Stimulated activated CD8-positive, alpha-beta memory T cell treated with anti-CD3 and anti-CD28 coated beads, Interleukin-12 subunit alpha, Interleukin-12 subunit beta, amount 100 ng/mL, for 4 hours (primary cell): ENCODE measurements at regions not wholly inside any gene's neighbourhood (a gene's known extent, or its start where the extent isn't known, plus 50 kb on each side); places are given as distances from the start of the nearest gene placed in this dataset.

Experiments used
- DNase-seq: peaks from one replicate; pipeline ENCODE4 v3.0.0-alpha.2; 2020; ENCODE audit warnings: low read depth

DNA sequence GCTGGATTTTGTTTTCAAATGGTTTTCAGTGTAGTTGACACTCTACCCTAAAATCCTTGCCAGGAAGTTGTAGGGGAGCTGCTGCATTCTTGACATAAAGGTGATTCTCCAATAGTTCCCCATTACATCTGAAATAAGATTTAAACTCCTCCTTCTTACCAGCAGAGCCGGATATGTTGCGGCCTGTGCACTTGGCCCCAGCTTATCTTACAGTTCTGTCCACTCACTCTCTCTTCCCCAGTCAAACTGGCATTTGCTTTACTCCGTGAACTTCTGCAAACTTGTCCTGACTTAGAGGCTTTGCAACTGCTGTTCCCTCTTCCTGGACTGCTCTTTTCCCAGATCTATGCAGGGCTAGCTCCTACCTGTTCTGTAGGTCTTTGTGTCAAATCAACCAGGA lies 929.5 kb downstream of the VRK1 start:
- no peak for DNase-seq

DNA sequence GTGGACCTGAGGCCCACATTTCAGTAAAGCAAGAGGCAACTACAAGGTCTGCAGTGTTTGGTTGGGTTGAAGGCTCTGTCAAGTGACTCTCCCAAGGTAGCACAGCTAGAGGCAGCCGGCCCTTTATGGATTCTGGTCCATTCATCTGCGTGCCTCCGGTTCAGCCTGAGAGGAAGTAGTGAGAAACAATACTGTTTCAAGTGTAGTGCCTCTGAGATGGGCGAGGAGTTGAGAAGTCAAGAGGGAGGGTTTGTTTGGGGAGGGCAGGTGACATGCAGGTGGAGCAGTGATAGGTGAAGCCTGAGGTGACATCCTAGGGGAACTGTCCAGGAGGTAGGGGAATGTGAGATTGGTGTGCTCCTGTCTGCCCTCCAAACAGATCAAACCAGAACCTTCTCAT lies 933.5 kb downstream of the VRK1 start:
- DNase-seq = no peak

DNA sequence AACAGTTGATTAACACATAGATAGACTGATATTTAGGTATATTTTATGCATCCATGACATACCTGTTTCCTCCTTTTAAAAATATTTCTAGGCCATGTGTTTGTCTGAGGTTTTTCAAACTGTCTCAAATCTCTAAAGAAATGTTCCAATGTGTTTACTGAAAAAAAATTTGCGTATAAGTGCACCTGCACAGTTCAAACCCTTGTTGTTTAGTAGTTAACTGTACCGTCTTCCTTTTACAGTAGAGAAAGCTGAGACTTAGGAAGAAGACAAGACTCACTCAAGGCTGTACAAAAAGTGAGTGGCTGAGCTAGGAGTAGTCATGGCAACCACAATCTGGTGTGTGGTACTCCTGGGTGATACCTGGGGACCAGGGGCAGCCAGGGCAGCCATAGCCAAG lies 934.6 kb downstream of the VRK1 start:
- no peak for DNase-seq

DNA sequence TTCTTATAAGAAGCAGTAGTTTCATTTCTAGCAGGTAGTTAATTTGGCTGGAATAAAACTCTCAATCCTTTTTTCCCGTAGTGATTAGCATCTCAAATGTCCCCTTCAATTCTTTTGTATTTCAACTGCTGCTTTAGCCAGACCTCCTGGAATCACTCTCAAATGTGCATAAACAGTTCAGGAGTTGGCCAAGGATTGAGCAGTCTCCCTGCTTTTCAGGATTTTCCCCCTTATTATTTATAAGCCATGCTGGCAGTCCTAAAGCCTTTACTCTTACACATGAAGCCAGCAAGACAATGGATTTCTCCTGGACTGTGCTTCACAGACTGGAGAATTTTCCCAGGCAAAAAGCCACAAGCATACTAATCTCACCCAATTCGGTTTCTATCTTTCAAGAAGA lies 950.1 kb downstream of the VRK1 start:
- DNase-seq = no peak

DNA sequence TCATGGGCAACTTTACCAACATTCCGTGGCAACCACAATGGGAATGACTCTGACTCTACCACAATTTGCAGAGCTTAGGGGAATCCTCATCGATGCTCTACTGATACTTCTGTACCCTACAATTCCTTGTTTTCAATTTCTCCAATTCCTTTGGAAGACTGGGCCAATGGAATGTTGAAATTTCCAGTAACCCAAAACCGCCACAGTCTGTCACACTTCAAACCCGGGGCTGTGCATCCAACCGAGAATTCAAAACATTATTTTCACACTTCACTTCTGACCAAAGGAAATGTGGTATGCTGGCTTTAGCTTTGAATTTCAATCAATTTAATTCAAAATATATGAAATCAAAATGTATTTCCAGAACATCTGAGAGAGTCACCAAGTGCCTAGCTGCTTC lies 951.4 kb downstream of the VRK1 start:
- no peak for DNase-seq

DNA sequence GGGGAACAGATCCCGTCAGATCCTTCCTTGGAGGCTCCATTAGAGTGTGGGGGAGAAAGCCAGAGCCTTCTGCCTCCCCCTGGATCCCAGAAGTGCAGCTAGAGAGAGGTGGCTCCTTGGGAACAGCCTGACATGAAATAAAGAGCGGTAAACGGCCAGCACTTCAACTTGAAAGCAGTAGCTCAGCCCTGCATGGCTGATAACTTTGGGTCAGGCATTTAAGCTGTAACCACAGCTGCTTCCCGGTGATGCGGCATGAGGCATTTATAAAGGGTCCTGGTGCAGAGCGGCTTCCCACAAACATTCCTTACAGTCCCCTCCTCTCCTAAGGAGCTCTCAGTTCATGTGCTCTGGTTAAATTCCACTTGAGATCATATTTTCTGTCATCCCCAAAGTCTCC lies 960.3 kb downstream of the VRK1 start:
- DNase-seq = no peak

DNA sequence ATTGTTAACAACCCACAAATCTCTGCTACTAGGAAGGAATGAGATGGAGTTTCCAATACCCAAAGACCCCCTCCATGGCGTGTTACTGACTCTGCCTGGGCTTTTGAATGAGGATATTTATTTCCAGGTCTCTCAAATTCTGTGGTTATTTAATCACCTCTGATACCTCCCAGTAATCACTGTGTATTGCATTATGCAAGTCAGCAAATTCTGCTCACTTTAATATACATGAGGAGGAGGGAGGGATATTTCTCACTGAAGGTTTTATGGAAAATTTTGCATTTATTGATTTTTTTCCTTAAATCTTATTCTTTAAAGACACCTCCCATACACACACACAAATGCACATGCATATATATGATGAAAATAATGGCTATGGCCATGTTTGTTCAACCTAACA lies 962.9 kb downstream of the VRK1 start:
- DNase-seq = no peak

DNA sequence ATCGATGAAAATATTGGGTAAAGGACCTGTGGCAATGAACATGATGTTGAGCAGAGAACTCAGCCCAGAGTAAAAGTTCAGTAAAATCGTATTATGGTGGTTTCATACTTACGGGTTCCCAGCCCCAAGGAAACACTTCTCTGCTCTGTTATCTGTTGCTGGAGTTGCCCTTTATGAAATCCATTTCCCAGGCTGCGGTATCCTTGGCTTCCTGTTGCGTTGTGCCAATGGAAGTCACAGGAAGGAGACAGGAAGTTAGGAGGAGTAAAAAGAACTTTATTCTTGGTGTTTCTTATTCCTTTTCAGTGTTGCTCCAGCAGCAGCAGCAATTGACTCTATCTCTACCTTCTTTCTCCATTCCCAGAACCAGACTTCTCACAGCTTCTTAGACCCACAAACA lies 965.2 kb downstream of the VRK1 start:
- DNase-seq = no peak

DNA sequence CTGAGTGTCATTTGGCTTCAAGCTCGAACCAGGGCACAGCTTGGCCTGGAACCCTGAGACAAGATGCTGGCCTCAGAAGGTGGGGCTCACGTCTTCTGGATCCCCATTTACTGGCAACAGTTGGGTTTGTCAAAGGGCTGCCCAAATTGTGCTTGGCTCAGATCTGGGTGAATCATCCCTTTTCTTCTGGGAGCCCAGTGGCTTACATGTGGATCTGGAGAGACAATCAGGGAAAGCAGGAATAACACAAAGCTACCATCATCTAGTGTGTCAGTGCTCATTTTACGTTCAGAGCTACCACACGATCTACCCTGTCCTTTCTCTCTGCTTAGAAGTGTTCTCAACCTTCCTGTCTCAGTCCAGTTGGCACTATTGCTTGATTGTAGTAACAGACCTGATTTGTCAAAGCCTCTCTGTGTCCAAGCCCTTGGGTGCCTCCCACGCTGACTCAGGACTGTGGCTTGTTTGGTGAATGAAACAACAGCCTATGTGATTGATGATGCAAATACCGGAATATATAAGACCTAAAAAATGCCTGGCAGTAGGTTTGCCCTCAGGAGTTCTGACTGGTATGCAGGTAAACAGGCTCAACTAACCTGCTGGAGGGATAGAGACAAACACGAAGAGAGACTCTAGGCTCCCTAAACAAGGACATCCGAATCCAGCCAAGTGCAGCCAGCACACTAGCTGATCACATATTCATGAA lies 974.3 kb downstream of the VRK1 start:
- DNase-seq = no peak

DNA sequence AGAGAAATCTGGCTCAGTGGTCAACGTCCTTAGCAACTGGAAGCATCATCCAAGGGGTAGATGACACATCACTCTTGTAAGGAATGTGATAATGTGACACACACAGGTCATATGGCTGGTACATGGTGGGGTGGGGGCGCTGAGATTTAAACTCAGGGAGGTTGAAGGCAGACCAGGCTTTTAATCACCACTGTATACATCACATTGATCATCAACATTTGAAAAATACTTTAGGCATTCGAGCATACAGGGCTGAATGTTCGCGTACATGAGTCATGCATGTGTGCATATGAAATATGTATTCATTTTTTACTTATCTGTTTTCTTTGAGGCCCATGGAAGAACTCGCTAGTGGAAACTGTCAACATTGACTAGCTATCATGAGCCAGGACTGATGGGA lies 976.4 kb downstream of the VRK1 start:
- no peak for DNase-seq

DNA sequence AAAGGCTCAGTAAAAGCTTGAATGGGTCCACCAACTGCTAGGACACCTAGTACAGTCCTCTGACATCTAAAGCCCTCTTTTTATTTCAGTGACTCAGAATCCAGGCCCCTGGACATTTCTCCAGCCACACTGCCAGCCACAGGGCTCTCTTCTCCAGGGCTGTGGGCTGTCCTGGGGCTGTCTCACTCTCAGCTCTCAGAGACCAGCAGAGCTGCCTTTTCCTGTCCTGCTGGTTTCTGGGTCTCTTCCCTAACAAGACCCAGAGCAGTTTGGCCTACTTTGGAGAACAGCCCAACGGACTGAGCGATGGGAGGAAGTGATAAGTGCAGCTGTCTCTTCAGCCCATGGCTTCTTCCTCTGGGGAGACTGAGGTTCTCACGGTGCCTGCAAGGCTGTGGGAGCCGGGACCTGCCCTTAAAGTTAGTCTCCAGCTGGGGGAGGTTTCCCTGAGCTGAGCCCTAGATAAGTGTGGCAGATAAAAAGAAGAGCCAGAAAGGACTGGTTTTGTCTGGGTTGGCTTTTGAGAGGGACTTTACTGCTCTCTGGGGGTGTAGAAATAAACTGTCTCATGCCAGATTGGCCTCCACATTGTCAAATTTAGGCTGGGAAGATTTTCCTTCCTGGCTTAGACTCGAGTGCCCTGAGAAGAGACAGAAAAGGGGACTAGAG lies 979.8 kb downstream of the VRK1 start:
- no peak for DNase-seq

DNA sequence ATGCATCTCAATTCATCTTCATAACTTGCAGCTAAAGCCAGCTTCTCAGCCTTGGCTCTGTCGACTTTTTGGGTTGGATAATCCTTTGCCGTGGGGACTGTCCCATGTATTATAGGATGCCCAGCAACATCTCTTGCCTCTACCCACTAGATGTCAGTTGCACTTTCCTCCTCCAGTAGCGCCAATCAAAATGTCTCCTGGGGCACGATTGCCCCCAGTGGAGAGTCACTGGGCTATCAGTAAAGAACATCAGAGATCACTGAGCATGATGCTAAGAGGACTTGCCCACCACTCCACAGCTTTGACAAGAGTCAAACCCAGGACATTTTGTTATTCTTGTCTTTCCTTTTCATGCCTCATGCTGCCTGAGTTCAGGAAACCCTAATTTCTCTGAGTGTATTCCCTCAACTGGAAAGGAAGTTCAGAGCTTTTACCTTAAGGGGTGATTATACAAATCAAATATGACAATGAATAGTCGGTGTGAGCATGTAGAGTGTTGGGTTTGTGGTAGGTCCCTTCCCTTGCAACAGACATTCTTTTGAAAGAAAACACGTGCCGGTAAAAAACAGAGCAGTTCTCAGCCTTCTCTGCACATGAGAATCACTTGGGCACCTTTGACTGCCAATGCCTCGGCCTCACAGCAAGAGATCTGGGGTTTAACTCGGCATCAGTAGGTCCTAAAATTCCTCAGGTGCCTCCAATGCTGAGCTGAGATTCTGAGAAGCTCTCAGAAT lies 980.6 kb downstream of the VRK1 start:
- DNase-seq = no peak

DNA sequence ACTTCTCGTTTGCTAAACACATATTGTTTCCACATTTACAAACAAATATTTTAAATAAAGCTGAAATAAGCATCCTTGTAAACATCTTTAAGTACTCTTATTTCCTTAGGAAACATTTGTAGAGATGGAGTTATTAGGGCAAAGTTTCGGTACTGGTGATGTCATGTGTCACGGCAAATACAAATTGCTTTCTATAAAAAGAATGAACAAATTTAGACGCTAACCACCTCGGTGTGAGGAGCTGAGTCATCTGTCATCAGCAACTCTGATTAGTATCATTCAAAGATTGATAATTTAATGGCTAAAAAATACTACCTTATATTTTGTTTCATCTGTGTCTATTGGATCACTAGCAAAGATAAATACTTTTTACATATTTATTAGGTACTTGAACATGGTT lies 982.0 kb downstream of the VRK1 start:
- DNase-seq = no peak

DNA sequence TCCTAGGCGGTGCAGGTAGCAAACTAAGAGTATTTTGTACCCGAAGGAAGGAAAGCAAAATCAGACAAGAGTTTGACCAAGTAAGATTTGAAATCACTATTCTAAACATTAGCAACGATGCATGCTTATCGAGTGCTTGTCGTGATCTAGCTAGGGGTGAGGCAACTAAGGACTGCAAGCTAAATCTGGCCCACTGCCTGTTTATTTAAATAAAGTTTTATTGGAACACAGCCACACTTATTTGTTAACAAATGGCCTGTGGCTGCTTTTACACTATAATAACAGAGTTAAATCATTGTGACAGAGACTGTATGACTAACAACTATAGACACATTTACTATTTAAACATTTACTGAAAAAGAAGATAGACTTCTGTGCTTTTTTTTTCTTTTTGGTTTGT lies 983.6 kb downstream of the VRK1 start:
- no peak for DNase-seq

DNA sequence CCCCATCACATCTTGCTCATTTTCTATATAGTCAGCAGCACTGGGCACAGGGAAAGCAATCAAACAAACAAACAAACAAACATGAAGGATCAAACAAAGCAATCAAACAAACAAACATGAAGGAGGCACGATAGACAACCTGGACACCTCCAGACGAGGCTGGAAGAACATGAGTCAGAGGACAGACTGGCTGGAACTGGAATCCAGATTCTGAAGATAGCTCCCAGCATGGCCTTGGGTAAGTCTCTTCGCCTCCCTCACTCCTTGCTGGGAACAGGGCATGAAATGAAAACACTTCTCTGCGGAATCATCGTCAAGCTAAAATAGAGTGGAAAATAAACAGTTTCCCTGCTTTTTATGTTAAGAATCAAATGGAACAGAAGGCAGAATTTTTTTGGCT lies 984.8 kb downstream of the VRK1 start:
- DNase-seq = no peak

DNA sequence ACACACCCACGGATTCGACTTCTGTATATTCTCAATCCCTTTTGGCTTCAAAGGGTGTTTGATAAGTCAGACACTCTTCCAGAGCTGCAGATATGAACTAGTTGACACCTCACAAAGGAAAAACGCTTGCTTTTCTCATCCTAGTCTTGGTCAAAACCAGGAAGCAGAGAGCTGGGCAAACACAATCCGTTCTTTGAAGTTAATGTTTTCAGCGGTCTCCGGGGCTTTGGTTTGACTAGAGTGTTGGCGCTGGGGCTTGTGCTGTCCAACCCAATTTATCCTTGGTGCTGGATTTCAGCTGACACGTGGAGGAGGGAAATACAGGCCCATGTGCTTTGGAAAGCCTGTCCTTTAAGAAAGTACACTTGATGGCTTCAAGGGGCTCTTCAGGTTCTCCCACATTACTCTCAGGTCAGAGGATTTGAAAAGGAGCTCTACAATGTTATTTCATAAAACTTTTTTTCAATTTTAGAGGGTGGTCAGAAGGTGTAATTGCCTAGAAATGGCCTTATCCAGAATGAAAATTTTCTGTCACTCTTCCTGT lies 985.8 kb downstream of the VRK1 start:
- no peak for DNase-seq

DNA sequence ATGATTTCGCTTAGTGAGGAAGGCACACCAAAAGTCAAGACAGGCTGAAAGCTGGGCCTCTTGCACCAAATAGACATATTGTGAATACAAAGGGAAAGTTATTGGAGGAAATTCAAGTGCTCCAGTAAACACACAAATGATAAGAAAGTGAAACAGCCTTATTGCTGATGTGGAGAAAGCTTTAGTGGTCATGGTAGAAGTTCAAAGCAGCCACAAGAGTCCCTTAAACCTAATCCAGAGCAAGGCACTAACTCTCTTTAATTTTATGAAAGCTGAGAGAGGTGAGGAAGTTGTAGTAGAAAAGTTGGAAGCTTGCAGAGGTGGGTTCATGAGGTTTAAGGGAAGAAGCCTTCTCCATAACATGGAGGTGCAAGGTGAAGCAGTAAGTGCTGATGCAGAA lies 988.3 kb downstream of the VRK1 start:
- DNase-seq = no peak

DNA sequence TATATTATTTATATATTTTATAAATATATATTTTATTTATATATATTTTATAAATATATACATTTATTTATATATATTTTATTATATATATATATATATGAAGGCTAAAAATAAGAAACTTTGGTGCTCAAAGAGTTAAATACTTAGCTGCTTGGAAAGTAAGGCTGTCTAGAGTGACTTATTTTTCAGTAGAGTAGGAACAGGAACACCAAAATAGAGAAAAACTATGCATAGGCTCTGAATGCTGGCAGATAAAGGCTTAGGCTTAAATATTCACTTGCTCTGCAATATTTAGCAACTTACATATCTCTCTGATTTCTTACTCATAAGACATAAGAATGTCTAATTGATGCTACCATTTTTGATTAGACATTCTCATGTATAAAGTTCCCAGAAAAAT lies 991.2 kb downstream of the VRK1 start:
- no peak for DNase-seq

DNA sequence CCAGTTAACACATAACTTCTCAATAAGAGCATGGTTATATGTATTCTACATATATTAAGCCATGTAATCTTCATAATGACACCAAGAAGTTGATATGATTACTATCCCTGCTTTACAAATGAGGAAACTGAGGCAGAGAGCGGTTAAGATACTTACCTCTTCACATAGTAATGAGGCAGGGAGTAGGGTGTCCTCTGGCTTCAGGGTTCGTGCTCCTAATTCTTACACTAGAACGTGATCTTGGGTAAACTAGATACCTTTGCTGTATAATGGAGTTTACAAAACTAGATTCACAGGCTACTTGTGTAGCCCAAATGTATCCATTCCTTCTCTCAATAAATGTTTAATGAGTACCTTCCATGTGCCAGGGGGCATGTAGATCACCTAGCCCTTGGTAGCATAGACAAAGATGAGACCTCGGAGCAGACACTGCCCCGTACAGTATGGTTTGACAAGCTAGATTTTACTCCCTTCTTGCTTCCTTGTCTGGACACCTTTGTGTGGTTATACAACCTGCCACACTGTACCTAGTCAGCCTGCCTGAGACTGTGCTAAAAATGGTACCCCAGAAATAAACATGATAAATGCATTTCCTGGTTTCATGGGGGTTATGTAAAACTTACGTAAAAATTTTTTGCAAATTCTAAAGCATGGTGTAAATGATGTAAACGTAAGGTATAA lies 991.8 kb downstream of the VRK1 start:
- DNase-seq = no peak

DNA sequence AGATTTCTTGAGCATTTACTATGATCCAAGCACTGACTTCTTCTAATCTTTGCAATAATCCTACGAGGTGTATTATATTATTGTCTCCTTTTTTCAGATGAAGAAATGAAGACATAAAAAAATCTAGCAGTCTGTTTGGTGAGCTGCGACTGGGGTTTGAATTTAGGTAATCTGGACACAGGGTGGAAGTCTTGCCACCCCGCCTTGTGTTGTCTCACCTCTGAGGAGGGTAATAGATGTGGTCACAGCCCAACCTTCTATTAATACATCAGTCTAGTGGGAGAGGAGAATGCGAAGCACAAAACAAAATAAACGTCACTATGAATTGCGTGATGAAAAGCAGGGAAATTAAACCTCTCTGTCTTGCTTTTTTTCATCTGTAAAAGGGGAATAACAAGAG lies 993.9 kb downstream of the VRK1 start:
- no peak for DNase-seq

DNA sequence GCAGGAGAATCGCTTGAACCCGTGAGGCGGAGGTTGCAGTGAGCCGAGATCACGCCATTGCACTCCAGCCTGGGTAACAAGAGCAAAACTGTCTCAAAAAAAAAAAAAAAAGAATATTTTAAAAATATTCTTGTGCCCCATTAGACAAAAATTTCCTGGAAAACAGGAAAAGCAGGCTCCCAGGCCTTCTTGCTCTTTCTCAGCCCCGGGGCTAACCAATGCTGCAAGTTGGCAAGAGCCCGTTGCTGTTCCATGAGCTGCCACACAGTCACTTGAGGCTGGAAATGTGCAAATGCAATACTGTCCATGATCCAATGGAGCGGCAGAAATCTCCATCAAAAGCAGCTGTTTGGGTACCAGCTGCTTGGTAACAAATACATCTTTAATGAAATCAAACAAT lies 994.7 kb downstream of the VRK1 start:
- no peak for DNase-seq

DNA sequence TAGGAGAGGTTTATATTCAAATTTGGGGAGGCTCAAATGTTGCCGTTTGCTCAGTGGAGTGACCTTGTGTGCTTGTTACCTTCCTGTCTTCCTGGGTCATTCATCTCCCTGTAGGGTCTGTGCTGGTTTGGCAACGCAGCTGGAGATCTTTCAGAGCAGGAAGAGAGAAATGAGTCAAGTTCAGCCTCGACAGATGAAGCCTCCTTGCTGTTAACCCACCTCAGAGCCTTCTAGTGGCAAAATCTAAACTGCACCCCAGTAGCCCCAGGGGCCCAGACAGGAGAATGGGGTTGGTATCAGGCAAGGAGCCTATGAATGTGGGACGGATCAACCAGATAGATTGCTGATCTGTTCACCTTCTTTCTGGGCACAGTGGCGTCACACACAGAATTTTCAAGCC lies 999.3 kb downstream of the VRK1 start:
- DNase-seq = no peak

DNA sequence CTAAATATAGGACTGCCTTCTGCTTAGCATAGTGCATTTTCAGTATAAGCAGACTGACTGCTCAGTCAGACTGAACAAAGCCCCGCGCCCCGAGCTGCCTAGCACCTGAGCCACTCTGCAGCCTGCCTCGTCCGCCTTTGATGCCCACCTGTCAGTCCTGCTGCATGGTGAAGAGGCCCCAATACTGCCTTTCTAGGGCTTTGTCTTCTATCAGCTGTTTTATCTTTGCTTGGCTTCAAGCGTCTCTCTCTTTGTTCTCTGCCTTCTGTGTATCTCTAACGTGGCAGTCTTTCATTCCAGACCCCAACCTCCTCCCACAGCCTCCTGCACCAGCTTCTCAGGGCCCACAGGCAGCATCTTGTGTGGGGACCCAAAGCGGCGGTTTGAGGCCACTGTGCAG lies 1001.0 kb downstream of the VRK1 start:
- DNase-seq = no peak
